Liver (tissue), 8 donors: ENCODE measurements at regions not wholly inside any gene's neighbourhood (a gene's known extent, or its start where the extent isn't known, plus 50 kb on each side); places are given as distances from the start of the nearest gene placed in this dataset.

ENCODE experiments used
- DNase-seq: peaks from one replicate; pipeline ENCODE4 v3.0.0-alpha.2; 2017; ENCODE audit warnings: low spot score
- H3K27ac ChIP-seq, 2 donors: one replicate each; pipeline ENCODE4 v1.7.0; 2013; ENCODE audit warnings: inconsistent platforms in 2 of 2, low read length in 2 of 2, control low read depth in 1 of 2, low read depth in 1 of 2, mild to moderate bottlenecking in 1 of 2
- H3K27me3 ChIP-seq, 4 donors: one replicate each; pipeline versions ENCODE4 v1.6.1 to v1.7.0; 2013; ENCODE audit warnings: low read length in 3 of 4, inconsistent platforms in 1 of 4, mild to moderate bottlenecking in 1 of 4, moderate library complexity in 1 of 4; ENCODE audit not compliant: control insufficient read depth in 4 of 4, insufficient read depth in 4 of 4
- H3K36me3 ChIP-seq, 4 donors: one replicate each; pipeline versions ENCODE4 v1.6.1 to v1.7.0; 2013; ENCODE audit warnings: low read length in 3 of 4, mild to moderate bottlenecking in 3 of 4, low read depth in 1 of 4, moderate library complexity in 1 of 4; ENCODE audit not compliant: control insufficient read depth in 4 of 4, insufficient read depth in 3 of 4
- H3K4me1 ChIP-seq, 4 donors: one replicate each; pipeline versions ENCODE4 v1.6.1 to v1.7.0; 2013; ENCODE audit warnings: low read length in 3 of 4, mild to moderate bottlenecking in 3 of 4, moderate library complexity in 1 of 4; ENCODE audit not compliant: control insufficient read depth in 4 of 4, insufficient read depth in 4 of 4
- H3K4me3 ChIP-seq, 3 donors: one replicate each; pipeline versions ENCODE4 v1.6.1 to v1.7.0; 2013; ENCODE audit warnings: low read length in 3 of 3, control low read depth in 1 of 3, low read depth in 1 of 3, mild to moderate bottlenecking in 1 of 3
- H3K9ac ChIP-seq, 2 donors: one replicate each; pipeline ENCODE4 v1.7.0; 2013; ENCODE audit warnings: low read length in 2 of 2, mild to moderate bottlenecking in 2 of 2, moderate library complexity in 2 of 2, control low read depth in 1 of 2, low read depth in 1 of 2
- H3K9me3 ChIP-seq, 4 donors: one replicate each; pipeline versions ENCODE4 v1.6.1 to v1.7.0; 2013; ENCODE audit warnings: low read length in 3 of 4; ENCODE audit not compliant: control insufficient read depth in 4 of 4
- ATF3 ChIP-seq: IDR thresholded peaks from 2 replicates; pipeline ENCODE4 v1.6.1; 2016; ENCODE audit warnings: antibody characterized with exemption
- EGR1 ChIP-seq, 2 donors: IDR thresholded peaks; 2 replicates each; pipeline ENCODE4 v1.6.1; 2016 to 2018; ENCODE audit warnings: antibody characterized with exemption in 2 of 2, low read depth in 2 of 2
- FOXA1 ChIP-seq: IDR thresholded peaks from 2 replicates; pipeline ENCODE4 v1.6.1; 2016; ENCODE audit warnings: antibody characterized with exemption
- GABPA ChIP-seq, 2 donors: IDR thresholded peaks in 1 of 2; conservative IDR thresholded peaks in 1 of 2; 2 replicates each; pipeline ENCODE4 v1.6.1; 2016; ENCODE audit warnings: antibody characterized with exemption in 2 of 2, mild to moderate bottlenecking in 1 of 2, moderate library complexity in 1 of 2
- HNF4G ChIP-seq: IDR thresholded peaks from 2 replicates; pipeline ENCODE4 v1.6.1; 2016; ENCODE audit warnings: antibody characterized with exemption
- JUND ChIP-seq, 2 donors: IDR thresholded peaks; 2 replicates each; pipeline ENCODE4 v1.6.1; 2016; ENCODE audit warnings: antibody characterized with exemption in 2 of 2
- MAX ChIP-seq: IDR thresholded peaks from 2 replicates; pipeline ENCODE4 v1.6.1; 2016; ENCODE audit warnings: antibody characterized with exemption
- NR2F2 ChIP-seq: IDR thresholded peaks from 2 replicates; pipeline ENCODE4 v1.6.1; 2016; ENCODE audit warnings: antibody characterized with exemption
- RAD21 ChIP-seq, 2 donors: IDR thresholded peaks; 2 replicates each; pipeline ENCODE4 v1.6.1; 2016; ENCODE audit warnings: antibody characterized with exemption in 2 of 2, mild to moderate bottlenecking in 2 of 2
- RXRA ChIP-seq, 2 donors: IDR thresholded peaks; 2 replicates each; pipeline ENCODE4 v1.6.1; 2017 to 2018; ENCODE audit warnings: antibody characterized with exemption in 2 of 2, mild to moderate bottlenecking in 1 of 2
- SP1 ChIP-seq: IDR thresholded peaks from 2 replicates; pipeline ENCODE4 v1.6.1; 2018; ENCODE audit warnings: antibody characterized with exemption, mild to moderate bottlenecking
- TAF1 ChIP-seq: conservative IDR thresholded peaks from 2 replicates; pipeline ENCODE4 v1.6.1; 2016; ENCODE audit warnings: antibody characterized with exemption, mild to moderate bottlenecking
- YY1 ChIP-seq: IDR thresholded peaks from 2 replicates; pipeline ENCODE4 v1.6.1; 2016; ENCODE audit warnings: antibody characterized with exemption, mild to moderate bottlenecking
- ZBTB33 ChIP-seq: IDR thresholded peaks from 2 replicates; pipeline ENCODE4 v1.6.1; 2016; ENCODE audit warnings: antibody characterized with exemption
- WGBS: extraction: QIAGEN DNeasy Blood & Tissue Kit; methylation state at CpG from one replicate; pipeline ENCODE4 v1.1.7; 2013; 5-methylcytosine and 5-hydroxymethylcytosine counted together
- TF ChIP-seq, protein P1 (sequence below): fragments of 150-350 bp; IDR thresholded peaks from 2 replicates; pipeline ENCODE4 v1.5.1; 2017; ENCODE audit warnings: improper control_type of control experiment, low read depth, low read length; ENCODE audit not compliant: missing input control
- TF ChIP-seq, protein P2 (sequence below): IDR thresholded peaks from 2 replicates; pipeline ENCODE4 v1.6.1; 2016; ENCODE audit warnings: antibody characterized with exemption, mild to moderate bottlenecking
- donor health status: healthy.
- donor health status: healthy.
- donor health status: healthy.
- donor health status: healthy.
- donor health status: healthy.

DNA sequence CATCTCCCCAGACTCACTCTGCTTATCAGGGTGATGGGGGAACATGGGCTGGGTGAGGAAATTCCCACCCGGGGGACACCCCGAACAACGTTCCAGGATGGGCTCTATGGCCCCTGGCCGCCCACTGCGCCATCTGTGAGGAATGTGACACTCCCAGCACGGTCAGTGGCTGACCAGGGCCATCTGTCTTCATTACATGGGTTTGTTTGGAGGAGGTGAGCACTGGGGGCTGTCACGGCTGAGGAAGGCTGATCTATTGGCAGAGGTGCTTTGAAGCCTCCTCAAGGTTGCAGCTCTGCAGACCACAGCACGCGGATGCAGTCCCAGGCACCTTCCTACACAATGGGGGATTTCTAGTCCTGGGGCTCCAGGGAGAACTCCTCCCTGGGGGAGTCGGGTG, 214.1 kb upstream of the FOXF1 start:
- Histone ChIP-seq H3K4me3 (no peak overlapping the region), H3K9me3 (peaks cover 0 to 2% (median 0%) of the 10 kb centered on the region in 4 donors), H3K27me3 (peaks cover 0 to 22% (median 5%) of the 10 kb centered on the region in 4 donors), H3K36me3 (no peaks in the 10 kb centered on the region), H3K4me1 (no peaks in the 10 kb centered on the region), H3K9ac (no peak overlapping the region), H3K27ac (no peak overlapping the region)
- TF ChIP-seq, protein P1, sequence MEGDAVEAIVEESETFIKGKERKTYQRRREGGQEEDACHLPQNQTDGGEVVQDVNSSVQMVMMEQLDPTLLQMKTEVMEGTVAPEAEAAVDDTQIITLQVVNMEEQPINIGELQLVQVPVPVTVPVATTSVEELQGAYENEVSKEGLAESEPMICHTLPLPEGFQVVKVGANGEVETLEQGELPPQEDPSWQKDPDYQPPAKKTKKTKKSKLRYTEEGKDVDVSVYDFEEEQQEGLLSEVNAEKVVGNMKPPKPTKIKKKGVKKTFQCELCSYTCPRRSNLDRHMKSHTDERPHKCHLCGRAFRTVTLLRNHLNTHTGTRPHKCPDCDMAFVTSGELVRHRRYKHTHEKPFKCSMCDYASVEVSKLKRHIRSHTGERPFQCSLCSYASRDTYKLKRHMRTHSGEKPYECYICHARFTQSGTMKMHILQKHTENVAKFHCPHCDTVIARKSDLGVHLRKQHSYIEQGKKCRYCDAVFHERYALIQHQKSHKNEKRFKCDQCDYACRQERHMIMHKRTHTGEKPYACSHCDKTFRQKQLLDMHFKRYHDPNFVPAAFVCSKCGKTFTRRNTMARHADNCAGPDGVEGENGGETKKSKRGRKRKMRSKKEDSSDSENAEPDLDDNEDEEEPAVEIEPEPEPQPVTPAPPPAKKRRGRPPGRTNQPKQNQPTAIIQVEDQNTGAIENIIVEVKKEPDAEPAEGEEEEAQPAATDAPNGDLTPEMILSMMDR: no peak
- TF ChIP-seq SP1 (no peak), JUND (IDR thresholded peaks at IDR 0.05) (no peak), RAD21 (IDR thresholded peaks at IDR 0.05) (no peak), RXRA (IDR thresholded peaks at IDR 0.05) (no peak), ZBTB33 (no peak), MAX (no peak), TAF1 (no peak), ATF3 (no peak), GABPA (IDR thresholded peaks at IDR 0.05 in 1 of 2, conservative IDR thresholded peaks at IDR 0.05 in 1 of 2) (no peak), EGR1 (IDR thresholded peaks at IDR 0.05; ENCODE audit: low read depth in 2 of 2) (no peak), FOXA1 (no peak), HNF4G (no peak), NR2F2 (no peak), YY1 (no peak)
- TF ChIP-seq, protein P2, sequence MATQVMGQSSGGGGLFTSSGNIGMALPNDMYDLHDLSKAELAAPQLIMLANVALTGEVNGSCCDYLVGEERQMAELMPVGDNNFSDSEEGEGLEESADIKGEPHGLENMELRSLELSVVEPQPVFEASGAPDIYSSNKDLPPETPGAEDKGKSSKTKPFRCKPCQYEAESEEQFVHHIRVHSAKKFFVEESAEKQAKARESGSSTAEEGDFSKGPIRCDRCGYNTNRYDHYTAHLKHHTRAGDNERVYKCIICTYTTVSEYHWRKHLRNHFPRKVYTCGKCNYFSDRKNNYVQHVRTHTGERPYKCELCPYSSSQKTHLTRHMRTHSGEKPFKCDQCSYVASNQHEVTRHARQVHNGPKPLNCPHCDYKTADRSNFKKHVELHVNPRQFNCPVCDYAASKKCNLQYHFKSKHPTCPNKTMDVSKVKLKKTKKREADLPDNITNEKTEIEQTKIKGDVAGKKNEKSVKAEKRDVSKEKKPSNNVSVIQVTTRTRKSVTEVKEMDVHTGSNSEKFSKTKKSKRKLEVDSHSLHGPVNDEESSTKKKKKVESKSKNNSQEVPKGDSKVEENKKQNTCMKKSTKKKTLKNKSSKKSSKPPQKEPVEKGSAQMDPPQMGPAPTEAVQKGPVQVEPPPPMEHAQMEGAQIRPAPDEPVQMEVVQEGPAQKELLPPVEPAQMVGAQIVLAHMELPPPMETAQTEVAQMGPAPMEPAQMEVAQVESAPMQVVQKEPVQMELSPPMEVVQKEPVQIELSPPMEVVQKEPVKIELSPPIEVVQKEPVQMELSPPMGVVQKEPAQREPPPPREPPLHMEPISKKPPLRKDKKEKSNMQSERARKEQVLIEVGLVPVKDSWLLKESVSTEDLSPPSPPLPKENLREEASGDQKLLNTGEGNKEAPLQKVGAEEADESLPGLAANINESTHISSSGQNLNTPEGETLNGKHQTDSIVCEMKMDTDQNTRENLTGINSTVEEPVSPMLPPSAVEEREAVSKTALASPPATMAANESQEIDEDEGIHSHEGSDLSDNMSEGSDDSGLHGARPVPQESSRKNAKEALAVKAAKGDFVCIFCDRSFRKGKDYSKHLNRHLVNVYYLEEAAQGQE: no peak
- WGBS: 55% methylated on average over 10 of the region's 10 CpGs
- DNase-seq: no peak

GRCh38 chr16:86297391-86297790, 212.9 kb upstream of the FOXF1 start:
- no peak for DNase-seq
- TF ChIP-seq ZBTB33 (no peak), MAX (peak; percentile 15)
- no peaks in the 10 kb centered on the region for H3K36me3 ChIP-seq
- H3K27ac ChIP-seq: peak overlapping the region in 1 of 2 donors; percentile 67
- H3K4me3 ChIP-seq: no peak overlapping the region
- peaks cover 0 to 2% (median 0%) of the 10 kb centered on the region in 4 donors for H3K9me3 ChIP-seq
- H3K27me3 ChIP-seq: peaks cover 0 to 29% (median 5%) of the 10 kb centered on the region in 4 donors
- H3K9ac ChIP-seq: no peak overlapping the region
- no peaks in the 10 kb centered on the region for H3K4me1 ChIP-seq
- 46% methylated on average over 13 of the region's 13 CpGs for WGBS
